ENCODE measurements at regions not wholly inside any gene's neighbourhood (a gene's known extent, or its start where the extent isn't known, plus 50 kb on each side); places are given as distances from the start of the nearest gene placed in this dataset.

DNA sequence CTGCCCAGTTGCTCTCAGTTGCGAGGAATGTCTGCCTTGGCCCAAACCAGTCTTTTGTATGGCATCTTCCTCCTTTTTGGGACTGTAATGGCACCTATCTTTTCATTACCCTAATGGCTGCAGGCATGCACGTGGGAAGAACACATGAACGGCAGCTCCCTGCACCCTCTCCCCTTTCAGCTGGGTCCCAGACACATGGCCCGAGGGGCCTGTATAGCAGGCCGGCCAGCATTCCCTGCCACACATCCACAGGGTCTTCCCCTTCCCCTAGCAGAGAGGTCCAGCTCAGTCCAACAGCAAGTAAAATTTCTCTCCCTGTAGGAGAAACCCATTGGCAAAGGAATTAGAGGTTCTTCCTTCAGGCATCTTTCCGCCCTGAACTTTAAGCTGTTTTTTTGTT, 829.1 kb upstream of the AGA start:
- Histone ChIP-seq H3K4me3 (ENCODE audit: low read length in 3 of 3) (no peak overlapping the region), H3K36me3 (ENCODE audit: control insufficient read depth in 2 of 3, insufficient read depth in 3 of 3, low read length in 3 of 3) (no peaks in the 10 kb centered on the region), H3K27ac (ENCODE audit: low read depth in 2 of 2, low read length in 2 of 2) (no peak overlapping the region), H3K27me3 (ENCODE audit: control insufficient read depth, insufficient read depth, low read length) (no peaks in the 10 kb centered on the region), H3K4me1 (ENCODE audit: control insufficient read depth in 2 of 3, insufficient read depth in 2 of 3, low read depth in 1 of 3, low read length in 3 of 3) (no peaks in the 10 kb centered on the region), H3K9ac (ENCODE audit: low read length in 3 of 3) (no peak overlapping the region), H3K9me3 (ENCODE audit: control insufficient read depth in 2 of 3, insufficient read depth in 1 of 3, low read length in 3 of 3) (no peaks in the 10 kb centered on the region)
- TF ChIP-seq, protein P1, sequence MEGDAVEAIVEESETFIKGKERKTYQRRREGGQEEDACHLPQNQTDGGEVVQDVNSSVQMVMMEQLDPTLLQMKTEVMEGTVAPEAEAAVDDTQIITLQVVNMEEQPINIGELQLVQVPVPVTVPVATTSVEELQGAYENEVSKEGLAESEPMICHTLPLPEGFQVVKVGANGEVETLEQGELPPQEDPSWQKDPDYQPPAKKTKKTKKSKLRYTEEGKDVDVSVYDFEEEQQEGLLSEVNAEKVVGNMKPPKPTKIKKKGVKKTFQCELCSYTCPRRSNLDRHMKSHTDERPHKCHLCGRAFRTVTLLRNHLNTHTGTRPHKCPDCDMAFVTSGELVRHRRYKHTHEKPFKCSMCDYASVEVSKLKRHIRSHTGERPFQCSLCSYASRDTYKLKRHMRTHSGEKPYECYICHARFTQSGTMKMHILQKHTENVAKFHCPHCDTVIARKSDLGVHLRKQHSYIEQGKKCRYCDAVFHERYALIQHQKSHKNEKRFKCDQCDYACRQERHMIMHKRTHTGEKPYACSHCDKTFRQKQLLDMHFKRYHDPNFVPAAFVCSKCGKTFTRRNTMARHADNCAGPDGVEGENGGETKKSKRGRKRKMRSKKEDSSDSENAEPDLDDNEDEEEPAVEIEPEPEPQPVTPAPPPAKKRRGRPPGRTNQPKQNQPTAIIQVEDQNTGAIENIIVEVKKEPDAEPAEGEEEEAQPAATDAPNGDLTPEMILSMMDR (IDR thresholded peaks at IDR 0.05; ENCODE audit: borderline replicate concordance, extremely low read depth, insufficient read depth): no peak
- intact Hi-C loops (cut with DNase I): no loop called here
- FAIRE-seq (no peak), DNase-seq (no peak)

DNA sequence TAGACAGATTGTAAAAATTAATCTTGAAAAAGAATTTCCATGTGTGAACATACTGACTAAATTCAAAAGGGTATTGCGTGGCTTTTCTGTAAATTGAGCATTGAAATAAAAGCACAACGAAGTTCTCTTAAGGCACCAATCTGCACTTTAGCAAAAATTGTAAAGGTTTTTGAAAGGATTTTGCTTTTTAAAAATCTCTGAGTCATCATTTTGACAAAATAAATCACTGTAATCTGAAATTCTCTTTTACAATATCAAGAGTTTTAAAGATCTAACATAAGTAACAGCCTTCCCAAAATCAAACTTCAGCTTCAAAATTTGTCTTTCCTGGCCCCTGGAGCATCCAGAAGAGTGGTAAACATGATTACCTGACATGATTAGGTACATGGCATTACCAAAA, 830.9 kb upstream of the AGA start:
- no peak for DNase-seq
- H3K9ac ChIP-seq (ENCODE audit: low read length in 3 of 3): no peak overlapping the region
- FAIRE-seq: no peak
- no peaks in the 10 kb centered on the region for H3K9me3 ChIP-seq (ENCODE audit: control insufficient read depth in 2 of 3, insufficient read depth in 1 of 3, low read length in 3 of 3)
- no peak overlapping the region for H3K4me3 ChIP-seq (ENCODE audit: low read length in 3 of 3)
- no peak overlapping the region for H3K27ac ChIP-seq (ENCODE audit: low read depth in 2 of 2, low read length in 2 of 2)
- H3K27me3 ChIP-seq (ENCODE audit: control insufficient read depth, insufficient read depth, low read length): no peaks in the 10 kb centered on the region
- H3K36me3 ChIP-seq (ENCODE audit: control insufficient read depth in 2 of 3, insufficient read depth in 3 of 3, low read length in 3 of 3): no peaks in the 10 kb centered on the region
- intact Hi-C loops (cut with DNase I): no loop called here
- TF ChIP-seq, protein P1 (IDR thresholded peaks at IDR 0.05; ENCODE audit: borderline replicate concordance, extremely low read depth, insufficient read depth): no peak
- no peaks in the 10 kb centered on the region for H3K4me1 ChIP-seq (ENCODE audit: control insufficient read depth in 2 of 3, insufficient read depth in 2 of 3, low read depth in 1 of 3, low read length in 3 of 3)

DNA sequence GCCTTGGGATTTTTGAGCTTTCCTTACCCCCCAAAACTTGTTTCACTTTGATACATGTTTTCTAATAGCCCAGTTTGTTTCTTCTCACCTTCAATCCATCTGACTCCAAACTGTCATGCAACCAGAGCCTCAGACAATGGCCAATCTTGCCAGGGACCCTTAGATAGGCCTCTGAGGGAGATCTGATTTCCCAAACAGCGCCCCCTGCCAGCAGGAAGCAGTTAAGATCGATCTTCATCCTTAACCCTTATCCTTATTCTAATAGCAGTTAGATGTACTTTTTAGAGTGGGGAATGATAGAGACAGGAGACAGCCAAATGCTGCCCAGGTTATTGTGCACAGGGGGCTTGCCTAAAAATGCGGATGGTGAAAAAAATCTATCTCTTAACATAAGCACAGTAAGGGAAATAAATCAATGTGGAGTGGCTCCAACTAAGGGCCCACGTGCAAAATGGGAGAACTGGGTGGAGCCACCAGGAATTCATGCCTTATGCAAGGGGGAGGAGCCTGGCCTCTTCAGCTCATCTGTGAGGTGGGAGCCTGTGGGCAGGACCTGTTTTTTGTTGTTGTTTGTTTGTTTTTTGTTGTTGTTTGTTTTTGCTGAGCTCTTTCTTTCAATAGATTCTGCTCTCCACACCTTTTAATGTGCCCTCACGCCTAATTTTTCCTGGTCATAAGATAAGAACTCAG, 833.6 kb upstream of the AGA start:
- intact Hi-C loops (cut with DNase I): no loop called here
- H3K4me3 ChIP-seq (ENCODE audit: low read length in 3 of 3): no peak overlapping the region
- H3K9ac ChIP-seq (ENCODE audit: low read length in 3 of 3): no peak overlapping the region
- no peak overlapping the region for H3K27ac ChIP-seq (ENCODE audit: low read depth in 2 of 2, low read length in 2 of 2)
- no peaks in the 10 kb centered on the region for H3K4me1 ChIP-seq (ENCODE audit: control insufficient read depth in 2 of 3, insufficient read depth in 2 of 3, low read depth in 1 of 3, low read length in 3 of 3)
- FAIRE-seq (no peak), DNase-seq (no peak)
- no peaks in the 10 kb centered on the region for H3K36me3 ChIP-seq (ENCODE audit: control insufficient read depth in 2 of 3, insufficient read depth in 3 of 3, low read length in 3 of 3)
- no peaks in the 10 kb centered on the region for H3K27me3 ChIP-seq (ENCODE audit: control insufficient read depth, insufficient read depth, low read length)
- TF ChIP-seq, protein P1 (IDR thresholded peaks at IDR 0.05; ENCODE audit: borderline replicate concordance, extremely low read depth, insufficient read depth): no peak
- H3K9me3 ChIP-seq (ENCODE audit: control insufficient read depth in 2 of 3, insufficient read depth in 1 of 3, low read length in 3 of 3): no peaks in the 10 kb centered on the region

DNA sequence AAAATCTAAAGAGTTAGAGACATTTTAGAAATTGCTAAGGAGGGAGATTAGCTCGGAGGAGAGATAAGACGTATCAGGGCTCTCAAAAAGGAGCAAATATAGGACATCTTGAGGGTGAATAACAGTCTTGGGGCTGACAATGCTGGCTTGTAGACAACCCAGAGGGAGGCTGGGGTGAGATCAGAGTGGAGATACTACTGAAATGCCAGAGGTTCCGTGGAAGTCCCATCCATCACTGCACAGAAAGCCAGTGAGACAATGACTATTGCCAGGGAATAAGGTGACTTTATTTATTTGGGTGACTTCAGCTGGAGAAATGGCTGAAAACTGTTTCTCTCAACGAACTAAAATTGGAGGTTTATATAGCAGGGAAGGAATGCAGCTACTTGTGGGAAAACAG, 838.1 kb upstream of the AGA start:
- FAIRE-seq: no peak
- TF ChIP-seq, protein P1 (IDR thresholded peaks at IDR 0.05; ENCODE audit: borderline replicate concordance, extremely low read depth, insufficient read depth): no peak
- Histone ChIP-seq H3K4me3 (ENCODE audit: low read length in 3 of 3) (no peak overlapping the region), H3K27me3 (ENCODE audit: control insufficient read depth, insufficient read depth, low read length) (no peaks in the 10 kb centered on the region), H3K9me3 (ENCODE audit: control insufficient read depth in 2 of 3, insufficient read depth in 1 of 3, low read length in 3 of 3) (no peaks in the 10 kb centered on the region), H3K9ac (ENCODE audit: low read length in 3 of 3) (no peak overlapping the region), H3K27ac (ENCODE audit: low read depth in 2 of 2, low read length in 2 of 2) (no peak overlapping the region), H3K4me1 (ENCODE audit: control insufficient read depth in 2 of 3, insufficient read depth in 2 of 3, low read depth in 1 of 3, low read length in 3 of 3) (no peaks in the 10 kb centered on the region), H3K36me3 (ENCODE audit: control insufficient read depth in 2 of 3, insufficient read depth in 3 of 3, low read length in 3 of 3) (no peaks in the 10 kb centered on the region)
- intact Hi-C loops (cut with DNase I): no loop called here
- DNase-seq: no peak

Data from kidney (tissue), 13 donors.